NCI-H128 (cell line): ENCODE measurements at regions not wholly inside any gene's neighbourhood (a gene's known extent, or its start where the extent isn't known, plus 50 kb on each side); places are given as distances from the start of the nearest gene placed in this dataset.
"Not testable (repeated sequence)": the region's sequence is repeated elsewhere in the genome, so short reads cannot be mapped to it uniquely, and the experiment has no call there.

Experiments
- DNase-seq: peaks from one replicate; lab custom pipeline; 2025; ENCODE audit not compliant: unreplicated experiment; lab: John Stamatoyannopoulos, UW

- no peak for DNase-seq
Measured at GRCh38 chr22:27594020-27594419, 207.5 kb downstream of the MN1 start.

- DNase-seq: no peak
Measured at GRCh38 chr22:27594474-27595134, 207.0 kb downstream of the MN1 start.

GRCh38 chr22:27596133-27596870, 205.3 kb downstream of the MN1 start:
- DNase-seq: no peak

GRCh38 chr22:27597703-27598444, 203.7 kb downstream of the MN1 start:
- DNase-seq: no peak

GRCh38 chr22:27598792-27599191, 202.8 kb downstream of the MN1 start:
- DNase-seq: no peak

- no peak for DNase-seq
Measured at GRCh38 chr22:27601195-27601594, 200.4 kb downstream of the MN1 start.

- DNase-seq: no peak
Measured at GRCh38 chr22:27602390-27602789, 199.2 kb downstream of the MN1 start.

GRCh38 chr22:27603111-27603799, 198.3 kb downstream of the MN1 start:
- no peak for DNase-seq

- no peak for DNase-seq
Measured at GRCh38 chr22:27603800-27604144, 197.8 kb downstream of the MN1 start.

GRCh38 chr22:27605390-27605789, 196.2 kb downstream of the MN1 start:
- no peak for DNase-seq

GRCh38 chr22:27607750-27608149, 193.8 kb downstream of the MN1 start:
- not testable (repeated sequence) for DNase-seq

GRCh38 chr22:27609451-27609888, 192.1 kb downstream of the MN1 start:
- no peak for DNase-seq

- not testable (repeated sequence) for DNase-seq
Measured at GRCh38 chr22:27610164-27610563, 191.4 kb downstream of the MN1 start.

GRCh38 chr22:27610863-27611786, 190.4 kb downstream of the MN1 start:
- DNase-seq: no peak

- no peak for DNase-seq
Measured at GRCh38 chr22:27612115-27612514, 189.4 kb downstream of the MN1 start.

- DNase-seq: no peak
Measured at GRCh38 chr22:27613099-27614005, 188.2 kb downstream of the MN1 start.

- no peak for DNase-seq
Measured at GRCh38 chr22:27614006-27614649, 187.4 kb downstream of the MN1 start.

GRCh38 chr22:27614650-27615007, 186.9 kb downstream of the MN1 start:
- no peak for DNase-seq

GRCh38 chr22:27615408-27615807, 186.1 kb downstream of the MN1 start:
- DNase-seq: no peak
